Stimulated activated CD4-positive, alpha-beta T cell treated with anti-CD3 and anti-CD28 coated beads, Interleukin-15, amount 100 ng/mL, for 24 hours (primary cell): ENCODE measurements at regions not wholly inside any gene's neighbourhood (a gene's known extent, or its start where the extent isn't known, plus 50 kb on each side); places are given as distances from the start of the nearest gene placed in this dataset.

Experiments
- DNase-seq: peaks from one replicate; pipeline ENCODE4 v3.0.0-alpha.2; 2020

GRCh38 chr14:96730386-96730785 is 66.8 kb upstream of the VRK1 start:
- no peak for DNase-seq

DNA sequence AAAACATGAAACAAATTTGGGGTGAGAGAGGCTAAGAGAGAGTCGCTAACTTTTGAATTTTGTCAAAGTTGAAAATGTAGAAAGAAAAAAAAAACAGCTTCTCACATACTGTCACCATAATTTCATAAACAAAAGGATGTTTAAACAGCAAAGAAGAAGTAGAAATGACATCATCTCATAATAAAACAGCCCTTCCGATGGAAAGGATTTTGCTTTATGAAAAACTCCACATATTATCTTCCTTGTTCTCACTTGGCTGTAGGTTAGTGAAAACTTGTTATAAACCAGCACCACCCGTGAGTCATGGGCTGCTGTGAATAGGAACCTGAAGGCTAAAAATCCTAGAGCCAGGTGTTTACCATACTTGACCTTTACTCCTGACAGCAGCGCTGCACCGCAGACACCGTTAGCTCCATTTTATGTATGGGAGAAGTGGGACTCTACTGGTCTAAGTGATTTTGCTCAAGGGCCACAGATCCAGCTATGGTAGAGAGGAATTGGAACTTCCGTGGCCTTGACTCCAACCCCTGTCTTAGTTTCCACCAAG is 63.0 kb upstream of the VRK1 start:
- DNase-seq: no peak

GRCh38 chr14:96735526-96735925 is 61.7 kb upstream of the VRK1 start:
- no peak for DNase-seq

- no peak for DNase-seq
Observed at GRCh38 chr14:96736439-96736838, 60.7 kb upstream of the VRK1 start.

- DNase-seq: no peak
Observed at GRCh38 chr14:96737881-96738280, 59.3 kb upstream of the VRK1 start.

GRCh38 chr14:96739200-96739910 is 57.8 kb upstream of the VRK1 start:
- no peak for DNase-seq

GRCh38 chr14:96741151-96741977 is 55.8 kb upstream of the VRK1 start:
- peak; percentile 81 for DNase-seq

- DNase-seq: no peak
Observed at GRCh38 chr14:96744262-96744661, 52.9 kb upstream of the VRK1 start.

GRCh38 chr14:96745500-96746051 is 51.6 kb upstream of the VRK1 start:
- no peak for DNase-seq

GRCh38 chr14:96746101-96746500 is 51.1 kb upstream of the VRK1 start:
- DNase-seq: no peak

DNA sequence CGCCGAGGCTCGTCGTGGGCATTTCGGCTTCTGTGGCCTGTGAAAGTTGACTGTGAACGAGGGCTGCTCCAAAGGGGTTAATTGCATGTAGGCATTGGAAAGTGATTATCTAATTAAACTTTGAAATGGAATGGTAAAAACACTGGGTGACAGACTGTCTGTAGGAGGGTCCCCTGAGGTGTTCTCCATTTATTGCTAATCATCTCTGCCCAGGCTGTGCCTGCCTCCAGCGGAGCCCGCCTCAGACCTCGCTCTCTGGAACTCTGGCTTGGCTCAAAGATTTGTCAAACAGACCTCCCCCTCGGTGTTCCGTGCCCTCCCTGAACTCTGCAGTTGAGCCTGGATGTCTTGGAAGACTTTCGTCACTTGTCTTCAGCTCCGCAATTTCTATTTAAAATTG is 50.2 kb upstream of the VRK1 start:
- DNase-seq: no peak
